Testis (tissue), 2 donors: ENCODE measurements at regions not wholly inside any gene's neighbourhood (a gene's known extent, or its start where the extent isn't known, plus 50 kb on each side); places are given as distances from the start of the nearest gene placed in this dataset.

Source experiments
- CTCF ChIP-seq, 3 experiments: fragments of 450-650 bp in 2 of 3; fragments of 200-600 bp in 1 of 3; sonication (generic) in 1 of 3; IDR thresholded peaks; one replicate each; pipeline ENCODE4 v1.5.1; 2016 to 2019; ENCODE audit warnings: antibody characterized with exemption in 3 of 3, mild to moderate bottlenecking in 2 of 3, moderate library complexity in 1 of 3
- POLR2A ChIP-seq: fragments of 450-650 bp; IDR thresholded peaks from one replicate; pipeline ENCODE4 v1.6.1; 2017; ENCODE audit warnings: antibody characterized with exemption, mild to moderate bottlenecking, moderate library complexity

- TF ChIP-seq CTCF (IDR thresholded peaks at IDR 0.05), result no peak
- TF ChIP-seq POLR2A, result no peak
Measured at GRCh38 chr4:156388826-156389225, 435.2 kb upstream of the CTSO start.
